Germinal center (tissue), 1 donor: ENCODE measurements at regions not wholly inside any gene's neighbourhood (a gene's known extent, or its start where the extent isn't known, plus 50 kb on each side); places are given as distances from the start of the nearest gene placed in this dataset.

Experiments
- DNase-seq: peaks from one replicate; pipeline ENCODE4 v3.0.0; 2012; ENCODE audit warnings: mixed read lengths, low spot score

GRCh38 chr18:76571689-76572088 is 76.6 kb upstream of the ZNF516 start:
- no peak for DNase-seq

DNA sequence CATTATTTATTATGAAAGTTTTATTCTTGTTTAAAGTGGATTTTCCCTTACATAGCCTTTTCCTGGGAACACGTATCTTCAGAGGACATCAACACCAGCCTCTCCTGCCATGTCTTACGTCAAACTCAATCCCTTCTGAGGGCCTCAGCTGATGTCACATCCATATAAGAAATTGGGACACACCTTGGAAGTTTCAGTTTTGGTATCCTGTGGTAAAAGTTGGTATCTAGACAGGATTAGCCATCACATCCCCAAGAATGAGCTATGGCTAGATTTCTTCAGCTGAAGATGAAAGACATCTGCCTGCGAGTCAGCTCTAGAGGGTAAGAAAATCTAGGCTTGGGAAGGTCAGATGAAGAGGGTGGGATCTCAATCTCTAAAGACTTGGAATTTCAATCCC is 75.8 kb upstream of the ZNF516 start:
- no peak for DNase-seq

GRCh38 chr18:76569644-76570419 is 74.8 kb upstream of the ZNF516 start:
- no peak for DNase-seq

GRCh38 chr18:76568731-76569130 is 73.7 kb upstream of the ZNF516 start:
- DNase-seq = no peak

- no peak for DNase-seq
These were observed 72.9 kb upstream of the ZNF516 start for GRCh38 chr18:76567835-76568445.

GRCh38 chr18:76566987-76567386 is 71.9 kb upstream of the ZNF516 start:
- no peak for DNase-seq

DNA sequence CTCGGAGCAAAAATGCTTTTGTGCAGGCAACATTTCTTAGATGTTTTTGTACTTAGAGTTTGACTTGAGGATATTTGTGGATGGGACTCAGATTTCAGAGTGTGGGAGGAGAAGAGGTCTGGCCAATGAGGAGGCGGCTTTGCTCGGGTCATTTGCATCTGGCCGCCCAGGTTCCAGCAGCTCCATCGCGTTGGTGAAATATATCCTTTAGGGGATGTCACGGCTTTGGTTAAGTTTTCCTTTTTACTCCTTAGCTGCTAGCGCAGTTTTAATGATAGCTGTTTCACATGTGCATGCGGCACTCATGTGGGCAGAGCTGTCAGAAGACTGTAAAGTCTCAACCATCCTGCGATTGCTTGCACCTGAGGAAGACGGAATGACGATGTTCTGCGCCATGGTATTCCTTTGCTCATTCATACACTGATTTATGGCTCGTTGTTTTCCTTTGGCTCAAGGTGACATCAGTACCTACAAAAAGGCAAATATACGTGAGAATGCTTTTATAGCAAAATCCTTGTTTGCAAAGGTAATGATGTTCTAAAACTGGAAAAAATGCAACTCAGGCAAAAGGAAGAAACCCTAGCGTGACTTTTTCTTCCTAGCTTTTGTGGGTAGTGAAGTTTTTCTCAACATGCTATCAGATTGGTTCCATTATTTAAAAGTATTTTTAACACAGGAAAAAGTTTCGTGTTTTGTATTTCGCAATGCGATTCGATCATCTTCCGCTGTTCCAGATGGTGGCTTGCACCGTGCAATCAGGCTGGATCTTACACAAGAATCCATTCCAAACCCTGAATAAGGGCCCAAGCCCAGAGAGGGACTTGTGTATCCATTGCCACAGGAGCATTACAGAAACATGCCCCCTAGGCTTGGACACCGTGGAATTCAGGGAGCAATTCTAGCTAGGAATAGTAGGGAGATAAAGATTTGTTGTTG is 70.5 kb upstream of the ZNF516 start:
- DNase-seq = no peak

- no peak for DNase-seq
These were observed 69.7 kb upstream of the ZNF516 start for GRCh38 chr18:76564655-76565237.

DNA sequence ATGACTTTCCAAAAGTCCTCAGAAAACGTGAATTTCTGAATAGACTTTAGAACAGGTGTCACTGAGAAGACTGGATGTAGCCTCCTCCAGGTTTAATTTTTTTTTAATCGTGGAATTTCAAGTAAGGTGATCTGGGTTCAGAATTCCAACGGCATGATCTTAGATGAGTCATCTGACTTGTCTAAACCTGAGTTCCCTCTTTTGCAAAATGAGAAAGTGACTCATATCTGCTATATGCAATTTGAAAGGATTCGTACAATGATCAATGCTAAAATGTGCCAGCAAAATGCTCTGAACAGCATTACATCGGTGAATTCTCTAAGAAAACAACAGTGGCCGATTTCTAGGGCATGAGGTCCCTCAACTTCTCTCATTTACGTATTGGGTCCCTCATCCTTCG is 69.1 kb upstream of the ZNF516 start:
- no peak for DNase-seq

GRCh38 chr18:76562286-76563122 is 67.5 kb upstream of the ZNF516 start:
- no peak for DNase-seq

DNA sequence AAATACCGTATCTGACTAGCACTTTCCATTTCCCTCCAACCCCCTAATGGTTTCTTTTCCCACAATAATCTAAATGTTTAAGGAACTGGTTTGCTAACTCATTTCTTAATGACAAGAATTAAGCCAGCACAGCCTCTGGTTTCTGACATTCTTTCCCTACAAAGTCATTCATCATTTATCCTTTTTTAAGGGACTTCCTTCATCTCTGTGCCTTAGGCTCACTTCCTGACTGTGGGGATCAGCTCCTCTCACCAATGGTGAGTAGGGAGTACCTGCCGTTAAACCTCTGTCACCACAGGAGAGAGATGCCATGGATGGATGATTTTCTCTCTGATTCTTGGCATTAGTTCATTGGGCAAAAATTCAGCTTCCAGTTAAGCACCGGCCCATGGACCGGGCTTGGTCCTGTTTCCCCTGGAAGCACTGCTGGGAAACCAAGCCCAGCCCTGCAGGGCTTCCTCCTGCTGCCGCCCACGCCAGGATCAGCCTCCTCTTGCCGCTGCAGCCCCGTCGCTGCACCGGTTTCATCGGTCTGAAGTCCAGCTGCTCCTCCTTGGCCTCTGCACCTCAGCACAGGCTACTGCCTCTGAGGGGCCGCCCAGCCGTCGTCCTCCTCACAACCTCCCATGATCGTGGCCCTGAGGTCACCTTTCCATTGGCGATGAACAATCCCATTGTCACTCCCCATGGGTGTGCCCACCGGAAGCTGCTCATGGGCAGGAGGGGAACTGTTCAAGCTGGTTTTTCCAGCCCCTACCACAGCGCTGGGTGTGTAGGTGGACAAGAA is 64.0 kb upstream of the ZNF516 start:
- no peak for DNase-seq

GRCh38 chr18:76557026-76557575 is 62.1 kb upstream of the ZNF516 start:
- no peak for DNase-seq

GRCh38 chr18:76554547-76555222 is 59.6 kb upstream of the ZNF516 start:
- DNase-seq = no peak

DNA sequence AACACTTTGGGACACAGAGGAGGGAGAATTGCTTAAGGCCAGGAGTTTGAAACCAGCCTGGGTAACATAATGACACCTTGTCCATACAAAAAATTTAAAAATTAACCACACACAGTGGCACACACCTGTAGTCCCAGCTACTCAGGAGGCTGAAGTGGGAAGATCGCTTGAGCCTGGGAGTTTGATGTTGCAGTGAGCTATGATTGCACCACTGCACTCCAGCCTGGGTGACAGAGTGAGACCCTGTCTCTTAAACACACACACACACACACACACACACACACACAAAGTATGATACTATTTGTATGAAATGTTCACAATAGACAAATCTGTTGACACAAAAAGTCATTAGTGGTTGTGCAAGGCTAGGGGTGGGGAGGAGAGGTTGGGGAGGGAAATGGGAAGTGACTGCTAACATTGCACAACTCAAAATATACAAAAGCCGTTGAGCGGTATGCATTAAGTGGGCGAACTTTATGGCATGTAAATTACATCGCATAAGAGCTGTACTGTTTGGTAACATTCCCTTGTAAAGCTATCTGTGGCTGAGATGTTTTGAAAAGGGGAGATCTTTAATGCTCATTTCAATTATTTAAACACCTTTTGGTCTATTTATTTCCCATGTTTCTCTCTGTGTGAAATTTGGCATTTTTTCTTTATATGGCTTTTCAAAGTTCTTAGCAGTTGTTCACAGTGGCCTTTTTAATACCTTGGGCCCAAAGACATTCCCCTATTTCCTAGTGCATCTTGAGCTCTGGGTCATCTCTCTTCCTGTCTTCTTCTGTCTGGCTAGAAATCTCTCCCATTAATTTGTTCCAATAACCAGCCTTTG is 58.9 kb upstream of the ZNF516 start:
- DNase-seq = no peak

- no peak for DNase-seq
These were observed 53.5 kb upstream of the ZNF516 start for GRCh38 chr18:76548541-76548940.

- DNase-seq = no peak
These were observed 52.3 kb upstream of the ZNF516 start for GRCh38 chr18:76547296-76547695.

DNA sequence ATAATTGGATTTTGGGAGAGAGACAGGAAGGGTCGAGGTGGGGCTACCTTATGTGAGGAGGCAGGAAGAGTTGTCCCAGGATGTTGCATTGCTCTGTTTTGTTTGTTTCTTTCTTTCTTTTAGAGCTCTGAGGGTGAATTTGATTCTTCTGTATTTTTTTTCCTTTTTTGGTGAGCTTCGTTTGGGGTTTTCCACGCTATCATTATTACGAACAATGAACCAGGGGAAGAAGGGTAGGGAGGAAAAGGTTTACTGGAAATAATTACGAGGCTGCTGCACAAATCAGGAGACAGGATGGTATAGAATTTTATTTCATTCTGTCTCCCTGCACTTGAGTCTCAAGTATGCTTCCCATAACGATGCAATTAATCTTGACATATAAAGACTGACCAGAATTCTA is 51.4 kb upstream of the ZNF516 start:
- no peak for DNase-seq

DNA sequence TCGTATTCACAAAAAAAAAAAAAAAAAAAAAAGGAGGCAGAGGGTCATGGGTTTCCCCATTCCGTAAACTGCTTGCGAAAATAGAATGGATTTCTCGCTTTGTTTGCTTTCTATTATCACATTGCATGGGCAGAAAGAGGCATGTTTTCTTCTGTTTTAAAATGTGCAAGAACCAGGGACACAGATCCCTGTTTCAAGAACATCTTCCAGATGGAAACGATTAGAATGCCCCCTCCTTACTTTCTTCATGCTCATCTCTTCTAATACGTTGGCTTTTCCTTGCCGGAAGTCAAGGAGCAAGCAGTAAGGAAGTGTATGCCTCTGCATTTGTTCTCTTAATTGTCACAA is 51.0 kb upstream of the ZNF516 start:
- no peak for DNase-seq
